Activated CD4-positive, CD25-positive, alpha-beta regulatory T cell treated with anti-CD3 and anti-CD28 coated beads, Interleukin-2, amount 50 U/mL, for 16 hours (primary cell): ENCODE measurements at regions not wholly inside any gene's neighbourhood (a gene's known extent, or its start where the extent isn't known, plus 50 kb on each side); places are given as distances from the start of the nearest gene placed in this dataset.
"Not testable (repeated sequence)": the region's sequence is repeated elsewhere in the genome, so short reads cannot be mapped to it uniquely, and the experiment has no call there.

Experiments
- DNase-seq: peaks from one replicate; pipeline ENCODE4 v3.0.0-alpha.2; 2020; ENCODE audit warnings: low read depth, low spot score

- no peak for DNase-seq
These were observed 116.4 kb upstream of the SGK1 start for GRCh38 chr6:134434019-134434942.

- no peak for DNase-seq
These were observed 114.1 kb upstream of the SGK1 start for GRCh38 chr6:134432036-134432435.

- DNase-seq: no peak
These were observed 113.5 kb upstream of the SGK1 start for GRCh38 chr6:134431421-134431859.

GRCh38 chr6:134429861-134430380 lies 112.0 kb upstream of the SGK1 start:
- DNase-seq: no peak

GRCh38 chr6:134427721-134428120 lies 109.8 kb upstream of the SGK1 start:
- DNase-seq: no peak

- DNase-seq: no peak
These were observed 108.7 kb upstream of the SGK1 start for GRCh38 chr6:134426623-134427022.

- not testable (repeated sequence) for DNase-seq
These were observed 108.0 kb upstream of the SGK1 start for GRCh38 chr6:134425917-134426316.

- DNase-seq: no peak
These were observed 107.6 kb upstream of the SGK1 start for GRCh38 chr6:134425513-134425912.

- DNase-seq: no peak
These were observed 106.9 kb upstream of the SGK1 start for GRCh38 chr6:134424798-134425170.

- DNase-seq: no peak
These were observed 106.4 kb upstream of the SGK1 start for GRCh38 chr6:134424165-134424797.

GRCh38 chr6:134422426-134423231 lies 104.7 kb upstream of the SGK1 start:
- no peak for DNase-seq

GRCh38 chr6:134421501-134421900 lies 103.6 kb upstream of the SGK1 start:
- no peak for DNase-seq

- DNase-seq: no peak
These were observed 102.8 kb upstream of the SGK1 start for GRCh38 chr6:134420614-134421181.

GRCh38 chr6:134419716-134420115 lies 101.8 kb upstream of the SGK1 start:
- DNase-seq: no peak

GRCh38 chr6:134416418-134417154 lies 98.7 kb upstream of the SGK1 start:
- DNase-seq: no peak

- DNase-seq: no peak
These were observed 97.7 kb upstream of the SGK1 start for GRCh38 chr6:134415656-134416055.

GRCh38 chr6:134415194-134415593 lies 97.3 kb upstream of the SGK1 start:
- DNase-seq: no peak

- DNase-seq: no peak
These were observed 96.9 kb upstream of the SGK1 start for GRCh38 chr6:134414793-134415192.

GRCh38 chr6:134413241-134413643 lies 95.3 kb upstream of the SGK1 start:
- DNase-seq: no peak

GRCh38 chr6:134410541-134410940 lies 92.6 kb upstream of the SGK1 start:
- no peak for DNase-seq

GRCh38 chr6:134407791-134408190 lies 89.9 kb upstream of the SGK1 start:
- DNase-seq: no peak
